ENCODE measurements at regions not wholly inside any gene's neighbourhood (a gene's known extent, or its start where the extent isn't known, plus 50 kb on each side); places are given as distances from the start of the nearest gene placed in this dataset.

DNA sequence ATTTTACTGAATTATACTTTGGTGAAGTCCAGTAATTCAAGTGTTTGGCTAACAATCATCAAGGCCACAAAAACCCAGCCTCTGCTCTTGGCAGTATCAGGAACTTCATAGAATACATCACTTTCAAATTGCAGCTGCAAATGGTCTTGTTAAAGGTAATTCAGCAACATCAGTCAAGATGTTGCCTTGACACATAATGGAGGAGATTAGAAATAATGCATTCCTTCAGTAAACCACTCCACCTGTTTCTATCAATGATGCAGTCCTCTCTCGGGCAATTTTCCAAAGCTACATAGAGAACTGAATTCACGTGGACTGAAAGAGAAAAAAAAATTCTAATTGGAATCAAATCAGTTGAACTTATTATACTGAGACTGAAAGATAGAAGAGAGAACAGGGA lies 279.3 kb downstream of the VGLL3 start:
- no peak for DNase-seq

DNA sequence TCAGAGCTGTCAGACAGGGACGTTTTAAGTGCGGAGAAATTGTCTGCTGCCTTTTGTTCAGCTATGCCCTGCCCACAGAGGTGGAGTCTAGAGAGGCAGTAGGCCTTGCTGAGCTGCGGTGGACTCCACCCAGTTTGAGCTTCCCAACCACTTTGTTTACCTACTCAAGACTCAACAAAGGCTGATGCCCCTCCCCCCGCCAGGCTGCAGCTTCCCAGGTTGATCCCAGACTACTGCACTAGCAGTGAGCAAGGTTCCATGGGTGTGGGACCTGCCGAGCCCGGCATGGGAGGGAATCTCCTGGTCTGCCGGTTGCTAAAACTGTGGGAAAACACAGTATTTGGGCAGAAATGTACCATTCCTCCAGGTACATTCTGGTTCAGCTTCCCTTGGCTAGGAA lies 282.1 kb downstream of the VGLL3 start:
- no peak for DNase-seq

DNA sequence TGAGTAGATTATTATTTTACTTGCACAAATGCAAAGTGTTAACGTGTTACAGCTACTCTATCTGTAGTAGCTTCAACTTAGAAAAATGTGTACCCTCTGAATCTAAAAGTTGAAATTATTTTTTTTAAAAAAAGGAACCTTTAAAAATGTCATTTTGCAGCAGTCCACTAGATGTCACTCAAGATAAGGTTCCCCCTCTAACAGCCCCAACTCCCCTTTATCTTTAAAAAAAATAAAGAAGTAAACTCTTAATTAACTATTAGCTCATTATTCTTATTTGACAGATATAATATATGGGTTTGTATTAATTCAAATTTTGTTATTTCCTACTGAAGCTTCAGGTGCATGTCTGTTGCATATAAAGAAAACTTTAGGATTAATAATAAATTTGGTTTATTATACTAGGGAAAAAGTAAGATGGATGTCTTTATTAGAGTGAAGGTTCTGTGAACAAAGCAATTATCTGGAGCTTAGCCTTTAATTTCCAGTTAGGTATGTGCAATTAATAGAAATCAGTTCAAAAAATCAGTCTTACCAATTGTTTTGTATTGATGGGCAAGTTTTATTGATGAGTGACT lies 288.5 kb downstream of the VGLL3 start:
- DNase-seq, result peak; percentile 3

DNA sequence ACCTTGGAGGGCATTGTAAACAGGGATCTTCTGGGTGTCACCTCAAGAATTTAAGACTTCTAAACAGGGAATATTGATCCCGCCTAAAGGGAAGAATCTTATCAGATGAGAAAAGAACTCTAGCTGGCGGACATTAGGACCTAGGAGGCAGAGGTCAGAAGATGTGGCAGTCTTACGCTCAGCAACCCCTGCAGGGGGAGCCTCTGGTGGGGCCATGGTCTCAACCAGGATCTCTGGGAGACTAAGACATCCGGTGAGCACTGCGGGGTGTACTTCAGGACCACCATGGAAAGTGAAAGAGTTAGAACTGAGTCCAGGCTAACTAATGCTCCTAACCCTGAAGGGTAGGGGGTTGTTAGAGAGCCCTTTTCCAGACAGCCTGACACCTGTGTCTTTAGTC lies 295.2 kb downstream of the VGLL3 start:
- DNase-seq, result no peak

DNA sequence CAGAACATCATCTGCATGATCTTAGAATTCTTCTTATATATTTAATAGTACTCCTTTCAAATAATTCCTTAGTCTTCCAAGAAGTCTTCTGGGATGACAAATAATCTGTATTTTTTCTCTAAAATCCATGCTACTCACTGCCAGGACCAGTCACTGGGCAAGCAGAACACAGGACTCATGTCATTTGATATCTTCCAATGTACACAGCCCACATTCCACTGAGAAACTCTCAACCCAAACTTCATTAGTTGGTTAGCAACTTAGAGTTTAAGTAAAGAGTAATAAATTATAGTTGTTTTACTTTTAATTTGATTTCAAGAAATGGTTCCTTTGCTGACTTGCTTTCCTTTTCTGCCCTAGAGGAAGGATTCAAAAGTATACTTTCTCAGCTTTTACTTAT lies 317.0 kb downstream of the VGLL3 start:
- DNase-seq, result no peak

DNA sequence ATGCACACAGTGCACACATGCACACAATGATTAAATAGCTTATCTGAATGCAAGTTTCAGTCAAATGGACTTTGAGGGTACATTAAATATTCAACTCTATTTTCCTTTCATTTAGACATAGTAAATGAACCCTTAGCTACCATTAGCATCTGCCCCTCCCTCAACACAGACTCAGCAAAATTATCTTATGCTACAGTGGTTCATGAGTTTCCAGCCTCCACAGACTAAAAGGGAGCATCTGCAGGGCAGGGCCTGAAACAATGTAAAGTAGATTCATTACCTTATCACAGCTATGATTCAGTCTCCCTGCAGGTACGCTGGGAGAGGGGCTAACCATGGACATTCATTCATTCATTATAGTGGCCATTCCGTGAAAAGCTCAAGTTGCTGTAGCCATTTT lies 329.1 kb downstream of the VGLL3 start:
- no peak for DNase-seq

DNA sequence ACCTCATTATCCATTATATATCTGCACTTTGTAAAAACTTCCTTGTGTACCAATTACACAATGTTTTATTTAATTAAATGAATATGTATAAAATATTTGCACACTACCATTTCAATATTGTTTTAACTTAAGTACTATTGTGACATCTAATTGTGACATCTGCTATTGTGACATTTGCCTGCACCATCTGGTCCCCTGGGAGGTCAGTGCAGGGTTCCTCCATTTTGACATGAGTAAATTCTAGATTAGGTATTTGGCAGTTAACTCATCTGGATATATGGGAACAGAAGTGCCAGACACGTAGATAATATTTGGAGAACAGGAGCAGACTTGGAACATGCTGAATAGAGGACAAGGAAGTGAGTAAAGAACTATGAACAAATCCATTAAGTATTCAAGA lies 332.1 kb downstream of the VGLL3 start:
- no peak for DNase-seq

DNA sequence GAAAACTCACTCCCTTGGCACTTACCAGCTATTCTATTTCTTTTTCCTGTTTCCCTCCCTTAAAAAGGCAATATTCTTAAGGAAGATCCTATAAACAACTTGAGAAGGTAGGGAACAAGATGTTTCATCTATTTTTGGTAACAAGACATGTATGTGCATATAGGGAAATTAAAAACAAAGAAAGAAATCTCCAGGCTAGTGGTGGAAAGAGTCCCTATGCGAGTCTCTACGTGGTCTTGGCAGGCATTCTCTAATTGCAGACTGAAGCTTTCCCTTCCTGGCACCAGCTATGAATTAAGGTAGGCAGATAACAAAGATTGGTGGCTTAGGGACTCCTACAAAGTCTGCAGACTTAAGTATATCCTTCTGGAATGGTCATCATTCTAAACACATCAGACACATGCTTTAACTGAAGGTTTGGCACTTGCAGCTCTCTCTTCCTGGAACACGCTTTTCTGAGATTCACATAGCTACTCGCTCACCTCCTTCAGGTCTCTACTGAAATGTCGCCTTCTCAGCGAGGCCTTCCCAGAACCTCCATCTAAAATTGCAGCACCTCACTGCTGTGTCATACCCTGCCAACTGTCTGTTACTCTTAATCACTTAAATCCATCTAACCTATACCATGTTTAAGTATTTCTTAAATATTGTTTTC lies 336.0 kb downstream of the VGLL3 start:
- no peak for DNase-seq

DNA sequence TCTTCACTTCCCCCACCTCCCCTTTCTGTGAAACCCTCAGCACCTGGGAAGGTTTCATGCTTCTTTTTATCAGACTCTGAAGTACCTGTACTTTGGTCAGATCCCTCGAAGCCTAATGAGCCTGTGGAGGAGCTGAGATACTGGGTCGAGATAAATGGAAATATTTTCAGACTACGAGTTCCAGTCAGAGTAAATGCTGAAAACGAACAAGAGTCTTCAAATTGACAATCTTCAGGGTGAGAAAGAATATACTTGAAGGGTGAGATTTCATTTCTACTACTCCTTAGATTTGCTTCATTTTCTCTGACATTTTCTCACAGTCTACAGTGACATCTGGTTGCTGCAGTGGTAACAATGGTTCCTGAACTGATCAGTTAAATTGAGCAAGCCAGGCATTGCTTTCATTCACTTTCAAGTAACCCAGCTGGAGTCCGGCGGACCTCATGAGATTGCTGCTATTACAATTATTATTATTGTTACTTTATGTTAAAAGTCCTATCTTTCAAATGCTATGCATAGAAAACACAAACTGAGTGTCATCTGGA lies 337.2 kb downstream of the VGLL3 start:
- DNase-seq, result no peak

DNA sequence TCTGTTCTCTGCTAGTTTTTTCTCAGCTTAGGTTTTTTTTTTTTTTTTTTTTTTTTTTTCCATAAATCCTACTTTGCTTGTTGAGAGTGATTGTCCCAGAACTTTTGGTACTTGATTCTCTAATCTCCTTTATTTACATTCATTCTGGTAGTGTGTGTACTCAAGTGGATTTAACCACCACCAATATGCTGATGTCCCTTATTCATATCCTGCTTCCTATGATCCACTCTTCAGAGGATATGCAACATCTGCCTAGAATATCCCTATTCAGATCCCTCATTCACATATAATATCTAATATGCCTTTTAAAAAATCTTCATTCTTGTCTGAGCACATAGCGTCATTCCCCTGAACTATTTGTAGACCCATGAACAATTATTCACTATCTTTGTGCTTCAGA lies 342.9 kb downstream of the VGLL3 start:
- DNase-seq, result no peak

DNA sequence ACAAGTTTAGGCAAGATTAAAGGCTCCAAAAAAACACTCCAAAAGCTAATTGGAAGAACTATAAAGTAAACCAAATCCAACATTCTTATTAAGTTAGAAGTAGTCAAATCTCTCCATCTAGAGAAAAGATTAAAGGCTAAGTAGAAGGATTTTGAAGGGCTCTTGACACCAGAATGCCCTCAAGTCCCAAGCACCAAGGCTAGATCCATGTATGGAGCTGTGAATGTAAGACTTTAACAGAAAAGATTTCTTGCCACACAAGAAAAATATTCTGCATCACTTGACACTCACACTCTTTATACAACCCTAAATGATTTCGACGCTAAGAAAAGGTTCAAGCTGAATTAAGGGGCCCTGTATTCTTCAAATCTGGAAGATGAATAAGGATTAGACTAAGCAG lies 345.2 kb downstream of the VGLL3 start:
- no peak for DNase-seq

DNA sequence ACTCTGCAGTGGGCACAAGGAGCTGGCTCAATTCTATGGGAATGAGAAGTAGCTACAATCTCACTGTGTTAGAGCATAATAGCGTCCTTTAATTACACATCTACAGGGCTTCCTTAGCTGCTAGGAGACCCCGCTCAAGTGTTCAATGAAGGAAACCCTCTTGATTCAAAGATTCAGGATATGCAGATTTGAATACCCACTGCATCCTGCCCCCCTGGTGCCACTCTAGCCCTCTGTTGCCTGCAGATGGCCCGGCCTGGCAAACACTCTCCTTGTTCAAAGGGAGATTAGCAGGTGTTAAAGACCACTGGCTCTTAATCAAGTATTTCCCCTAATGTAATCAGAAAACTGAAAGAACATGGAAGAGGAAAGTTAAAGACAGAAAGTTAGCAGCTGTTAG lies 356.6 kb downstream of the VGLL3 start:
- no peak for DNase-seq

DNA sequence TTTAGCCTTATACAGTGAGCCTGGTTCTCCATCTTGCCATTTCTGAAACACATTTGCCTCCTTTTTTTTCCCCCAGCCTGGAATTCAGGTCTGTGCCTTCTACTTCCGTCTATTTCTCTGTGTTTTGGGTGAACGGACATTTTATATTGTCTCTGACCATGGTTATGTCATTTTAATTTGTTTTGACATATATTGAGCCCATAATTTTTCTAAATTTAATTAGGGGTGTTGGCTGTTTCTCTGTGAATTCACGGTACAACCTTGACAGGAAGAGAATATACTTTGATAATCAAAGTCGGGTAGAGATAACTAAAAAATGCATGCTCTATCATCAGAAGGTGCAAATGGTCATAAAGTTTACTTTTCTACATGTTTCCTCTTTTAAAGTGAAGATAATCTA lies 361.4 kb downstream of the VGLL3 start:
- no peak for DNase-seq

DNA sequence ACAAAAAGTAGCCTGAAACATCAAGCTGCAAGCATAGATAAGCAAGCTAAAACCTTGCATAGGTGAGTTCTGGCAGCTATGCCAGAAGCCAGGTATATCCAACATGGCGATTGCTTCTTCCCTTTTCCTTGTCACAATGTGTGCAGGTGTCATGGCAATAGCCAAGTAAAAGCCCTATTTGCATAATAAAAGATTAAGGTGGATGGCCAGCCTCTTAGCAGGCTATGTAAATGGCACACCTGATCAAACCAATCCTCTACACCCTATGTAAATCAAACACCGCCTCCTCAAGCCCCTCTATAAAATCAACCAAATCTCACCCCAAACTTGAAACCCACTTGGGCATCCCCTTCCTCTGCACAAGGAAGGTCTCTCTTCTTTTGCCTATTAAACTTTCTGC lies 366.8 kb downstream of the VGLL3 start:
- DNase-seq, result no peak

DNA sequence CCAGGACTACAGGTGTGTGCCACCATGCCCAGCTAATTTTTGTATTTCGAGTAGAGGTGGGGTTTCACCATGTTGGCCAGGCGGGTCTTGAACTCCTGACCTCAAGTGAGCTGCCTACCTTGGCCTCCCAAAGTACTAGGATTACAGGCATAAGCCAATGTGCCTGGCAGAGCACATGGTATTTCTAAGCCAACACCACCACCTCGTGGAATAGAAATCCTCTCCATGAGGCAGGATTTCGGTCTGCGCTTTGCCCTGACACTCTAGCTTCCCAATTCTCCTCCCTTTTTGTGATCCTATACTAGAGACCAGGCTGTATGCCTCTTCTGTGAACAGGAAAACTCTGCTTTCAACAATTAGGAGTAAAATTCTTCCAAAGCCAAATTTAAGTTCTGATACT lies 372.2 kb downstream of the VGLL3 start:
- no peak for DNase-seq

DNA sequence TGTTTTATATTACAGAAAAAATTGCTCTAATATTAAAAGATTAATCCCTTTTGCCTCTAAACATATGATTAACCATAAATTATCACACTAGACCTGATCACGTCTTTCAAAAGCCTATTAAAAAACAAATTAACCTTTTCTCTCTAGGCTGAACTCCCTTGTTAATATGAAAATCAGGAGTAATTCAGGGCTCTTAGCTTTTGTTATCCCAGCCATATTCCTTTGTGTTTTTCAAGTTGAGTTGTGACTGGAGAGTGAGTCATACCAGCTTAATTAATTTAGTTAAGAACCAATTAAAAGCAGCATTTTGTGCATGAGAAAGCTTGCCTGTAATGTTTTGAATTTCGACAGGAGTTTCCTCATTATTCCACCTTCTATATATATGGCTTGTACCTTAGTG lies 385.8 kb downstream of the VGLL3 start:
- DNase-seq, result no peak

DNA sequence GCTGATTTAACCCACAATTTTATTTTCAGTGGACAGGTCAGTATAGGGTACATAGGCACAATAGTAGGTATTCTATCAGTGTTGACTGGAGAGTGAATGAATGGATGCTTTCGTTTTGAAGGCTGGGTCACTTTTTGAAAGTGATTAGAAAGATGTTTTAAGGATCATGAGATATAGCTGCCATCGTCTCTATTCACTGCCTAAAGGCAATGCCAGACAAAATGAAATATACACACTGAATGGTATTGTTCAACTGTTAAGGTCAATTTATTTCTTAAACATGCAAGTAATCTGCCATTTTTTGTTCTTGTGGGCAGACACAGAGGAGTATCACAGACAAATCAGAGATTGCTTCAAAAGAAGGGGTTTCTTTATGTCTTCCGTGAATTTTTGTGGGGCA lies 395.3 kb downstream of the VGLL3 start:
- no peak for DNase-seq

DNA sequence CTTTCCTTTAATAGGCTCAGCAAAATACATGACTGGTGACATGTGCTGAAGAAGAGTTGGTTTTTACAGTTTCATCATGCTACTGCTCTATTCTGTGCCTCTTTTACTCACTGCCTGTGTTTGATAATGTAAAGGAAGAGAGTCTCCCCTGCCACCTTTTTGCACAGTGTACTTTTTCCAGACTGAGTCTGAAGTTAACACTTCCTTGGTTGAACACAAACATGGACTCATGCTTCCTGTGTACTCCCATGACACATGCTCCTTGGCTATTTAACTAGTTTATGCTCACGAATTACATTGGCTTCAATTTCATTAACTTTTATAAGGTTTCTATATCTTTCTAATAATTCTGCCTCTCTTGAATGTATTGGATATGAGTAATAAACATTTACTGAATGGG lies 396.1 kb downstream of the VGLL3 start:
- DNase-seq, result no peak

DNA sequence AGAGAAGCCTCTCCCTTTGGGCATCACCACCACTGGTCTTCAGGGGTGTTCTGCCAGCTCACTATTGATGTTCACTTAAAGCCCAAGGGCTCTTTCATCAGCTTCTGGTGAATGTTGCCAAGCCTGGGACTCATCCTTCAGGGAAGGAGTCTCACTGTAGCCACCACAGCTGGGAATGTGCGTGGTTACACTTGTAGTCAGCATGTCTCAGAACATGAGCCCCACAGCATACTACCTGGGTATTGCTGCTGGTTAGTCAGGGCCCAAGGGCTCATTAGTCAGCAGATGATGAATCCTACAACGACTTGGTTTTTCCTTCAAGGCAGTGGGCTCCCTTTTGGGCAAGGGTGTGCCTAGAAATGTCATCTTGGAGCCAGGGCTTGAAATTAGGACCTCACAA lies 412.9 kb downstream of the VGLL3 start:
- no peak for DNase-seq

DNA sequence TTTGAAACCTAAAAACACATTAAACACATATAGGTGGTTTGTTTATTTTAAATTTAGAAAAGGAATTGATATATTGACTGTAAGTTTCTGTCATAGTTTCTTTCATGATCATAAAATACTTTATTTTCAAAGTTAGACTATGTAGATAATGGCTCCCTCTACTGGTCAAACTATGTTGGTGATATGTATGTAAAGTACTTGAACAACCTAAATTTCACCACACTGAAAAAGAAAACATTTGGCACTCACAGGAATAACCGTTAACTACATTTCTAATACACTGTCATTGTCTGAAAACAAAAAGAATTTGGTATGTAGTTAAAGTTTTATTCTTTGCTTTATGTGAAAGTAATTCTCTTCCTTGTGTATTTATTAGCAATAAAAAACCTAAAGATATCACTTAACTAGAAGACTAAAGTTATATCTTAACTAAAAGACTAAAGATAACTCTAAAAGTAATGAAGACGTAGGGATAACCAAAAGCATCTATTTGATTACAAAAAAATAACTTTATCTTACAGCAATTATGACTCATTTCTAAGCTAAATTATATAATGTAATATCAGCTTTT lies 427.5 kb downstream of the VGLL3 start:
- peak; percentile 28 for DNase-seq

DNA sequence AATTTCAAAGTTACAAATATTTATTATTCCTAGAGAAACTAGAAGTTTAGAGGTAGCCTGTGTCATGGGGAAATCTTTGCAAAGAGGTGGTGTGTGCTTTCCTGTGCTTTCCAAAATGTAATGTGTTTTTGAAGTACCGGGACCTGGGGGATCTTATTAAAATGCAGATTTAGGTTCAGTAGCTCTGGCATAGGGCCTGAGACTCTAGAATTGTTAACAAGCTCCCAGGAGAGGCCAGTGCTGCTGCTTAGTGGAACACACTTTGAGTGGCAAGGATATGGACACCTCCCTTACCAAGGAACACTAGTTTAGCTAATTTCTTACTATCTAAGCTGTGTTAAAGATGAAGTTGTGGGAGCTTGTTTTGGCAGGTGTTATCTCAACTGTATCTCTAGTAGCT lies 428.9 kb downstream of the VGLL3 start:
- no peak for DNase-seq

DNA sequence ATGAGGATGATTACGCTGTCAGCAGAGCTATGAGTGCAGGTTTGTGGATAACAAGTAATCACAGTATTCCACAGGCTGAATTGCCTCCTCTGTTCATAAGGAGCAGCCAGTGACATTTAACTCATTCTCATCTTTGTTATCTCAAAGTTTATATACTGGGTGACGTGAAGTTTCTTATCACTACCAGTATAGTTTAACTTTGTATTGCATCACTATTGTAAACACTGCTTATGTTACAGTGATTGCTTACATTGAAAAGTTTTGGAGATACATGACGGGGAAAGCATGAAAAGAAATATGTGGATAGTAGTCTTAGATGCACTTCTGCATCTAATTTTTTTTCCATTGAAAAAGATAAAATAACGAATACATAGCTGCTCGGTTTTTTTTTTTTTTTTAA lies 429.7 kb downstream of the VGLL3 start:
- DNase-seq, result no peak

DNA sequence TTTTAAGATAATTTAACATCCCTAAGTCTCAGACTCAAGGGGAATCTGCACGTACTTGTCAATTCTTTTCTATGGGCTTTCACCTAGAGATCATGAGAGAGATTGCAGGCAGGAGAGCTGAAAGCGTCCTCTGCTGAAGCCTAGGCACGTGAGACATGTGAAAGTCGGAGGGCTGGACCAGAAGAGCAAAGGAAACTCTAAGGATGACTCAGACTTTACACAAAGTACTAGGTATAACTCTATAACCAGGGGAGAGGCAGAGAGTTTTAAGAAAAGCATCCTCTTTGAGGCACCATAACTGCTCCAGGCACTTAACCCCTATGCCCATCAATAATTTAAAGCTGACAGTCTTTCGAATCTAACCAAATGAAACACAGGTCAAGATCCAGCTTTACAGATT lies 436.6 kb downstream of the VGLL3 start:
- DNase-seq, result no peak

DNA sequence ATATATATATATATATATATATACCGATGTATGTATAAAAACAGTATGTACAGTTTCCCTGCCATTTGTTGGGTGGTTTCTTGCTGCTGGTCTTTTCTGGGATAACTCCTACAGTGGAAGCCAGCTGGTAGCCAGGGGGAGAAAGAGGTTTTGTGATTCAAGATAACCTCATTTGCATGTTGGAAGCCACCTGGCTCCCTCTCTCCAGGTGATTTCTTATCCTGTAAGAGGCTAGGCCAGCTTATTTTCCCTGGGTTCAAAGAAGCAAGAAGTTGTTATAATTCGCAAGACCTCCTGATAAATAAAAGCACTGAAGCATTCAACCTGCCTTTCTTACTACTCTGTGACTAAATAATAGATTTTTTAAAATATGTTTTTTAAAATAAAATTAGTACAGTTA lies 443.3 kb downstream of the VGLL3 start:
- no peak for DNase-seq

DNA sequence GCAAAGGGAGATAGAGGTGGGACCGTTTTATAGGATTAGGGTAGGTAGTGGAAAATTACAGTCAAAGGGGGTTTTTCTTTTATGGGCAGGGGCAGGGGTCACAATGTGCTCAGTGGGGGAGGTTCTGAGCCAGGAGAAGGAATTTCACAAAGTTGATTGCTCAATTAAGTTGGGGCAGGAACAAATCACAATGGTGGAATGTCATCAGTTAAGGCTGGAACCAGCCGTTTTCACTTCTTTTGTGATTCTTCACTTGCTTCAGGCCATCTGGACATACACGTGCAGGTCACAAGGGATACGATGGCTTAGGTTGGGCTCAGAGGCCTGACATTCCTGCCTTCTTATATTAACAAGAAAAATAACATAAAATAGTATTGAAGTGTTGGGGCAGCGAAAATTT lies 453.8 kb downstream of the VGLL3 start:
- DNase-seq, result no peak
